DOHH2 (cell line): ENCODE measurements at regions not wholly inside any gene's neighbourhood (a gene's known extent, or its start where the extent isn't known, plus 50 kb on each side); places are given as distances from the start of the nearest gene placed in this dataset.

Source experiments
- H3F3A ChIP-seq: fragments of 200-600 bp; sonication (generic), shearing (Covaris generic); 2 replicates; pipeline ENCODE4 v1.6.0; 2016; ENCODE audit warnings: antibody characterized with exemption, mild to moderate bottlenecking; ENCODE audit not compliant: control insufficient read depth, insufficient read depth
- H3K27ac ChIP-seq: fragments of 200-600 bp; sonication (generic); 2 replicates; pipeline ENCODE4 v1.5.1; 2014; ENCODE audit warnings: low read depth, mild to moderate bottlenecking, low read length, moderate library complexity
- H3K27me3 ChIP-seq: fragments of 200-600 bp; sonication (generic); 2 replicates; pipeline ENCODE4 v1.6.1; 2014; ENCODE audit warnings: mild to moderate bottlenecking, low read length, mixed read lengths; ENCODE audit not compliant: control insufficient read depth
- H3K36me3 ChIP-seq: fragments of 200-600 bp; sonication (generic); 2 replicates; pipeline ENCODE4 v1.6.1; 2014; ENCODE audit warnings: mild to moderate bottlenecking, low read length, moderate library complexity, mixed read lengths; ENCODE audit not compliant: control insufficient read depth
- H3K4me1 ChIP-seq: fragments of 200-600 bp; sonication (generic); 2 replicates; pipeline ENCODE4 v1.6.1; 2014; ENCODE audit warnings: mild to moderate bottlenecking, low read length, mixed read lengths; ENCODE audit not compliant: control insufficient read depth
- H3K4me2 ChIP-seq: fragments of 200-600 bp; sonication (generic); 2 replicates; pipeline ENCODE4 v1.6.0; 2014; ENCODE audit warnings: mild to moderate bottlenecking, low read length, moderate library complexity
- H3K4me3 ChIP-seq: fragments of 200-600 bp; sonication (generic); 2 replicates; pipeline ENCODE4 v1.5.1; 2014; ENCODE audit warnings: mild to moderate bottlenecking, low read length, mixed read lengths
- H3K79me2 ChIP-seq: fragments of 200-600 bp; sonication (generic); 2 replicates; pipeline ENCODE4 v1.6.1; 2014; ENCODE audit warnings: mild to moderate bottlenecking, low read length, mixed read lengths; ENCODE audit not compliant: control insufficient read depth
- H3K9me2 ChIP-seq: fragments of 200-600 bp; sonication (generic); replicated peaks from 2 replicates; pipeline ENCODE4 v1.6.1; 2014; ENCODE audit warnings: mild to moderate bottlenecking, low read length, mixed read lengths; ENCODE audit not compliant: control insufficient read depth
- H3K9me3 ChIP-seq: fragments of 200-600 bp; sonication (generic); 2 replicates; pipeline ENCODE4 v1.6.1; 2014; ENCODE audit warnings: antibody characterized with exemption, low read length, mixed read lengths; ENCODE audit not compliant: control insufficient read depth, insufficient read depth
- H4K20me1 ChIP-seq: fragments of 200-600 bp; sonication (generic); 2 replicates; pipeline ENCODE4 v1.6.0; 2014; ENCODE audit warnings: low read depth, mild to moderate bottlenecking, antibody characterized with exemption, low read length, moderate library complexity; ENCODE audit not compliant: control insufficient read depth, insufficient read depth
- EZH2phosphoT487 ChIP-seq: fragments of 200-600 bp; sonication (generic); IDR thresholded peaks from 2 replicates; pipeline ENCODE4 v1.6.1; 2017; ENCODE audit warnings: borderline replicate concordance, mild to moderate bottlenecking, antibody characterized with exemption, low read length, moderate library complexity, mixed read lengths
- TF ChIP-seq, protein P1 (sequence below): fragments of 200-600 bp; sonication (generic); IDR thresholded peaks from one replicate; pipeline ENCODE4 v1.5.1; 2014; ENCODE audit warnings: antibody characterized with exemption, mild to moderate bottlenecking, low read depth, low read length; ENCODE audit not compliant: poor library complexity, severe bottlenecking

DNA sequence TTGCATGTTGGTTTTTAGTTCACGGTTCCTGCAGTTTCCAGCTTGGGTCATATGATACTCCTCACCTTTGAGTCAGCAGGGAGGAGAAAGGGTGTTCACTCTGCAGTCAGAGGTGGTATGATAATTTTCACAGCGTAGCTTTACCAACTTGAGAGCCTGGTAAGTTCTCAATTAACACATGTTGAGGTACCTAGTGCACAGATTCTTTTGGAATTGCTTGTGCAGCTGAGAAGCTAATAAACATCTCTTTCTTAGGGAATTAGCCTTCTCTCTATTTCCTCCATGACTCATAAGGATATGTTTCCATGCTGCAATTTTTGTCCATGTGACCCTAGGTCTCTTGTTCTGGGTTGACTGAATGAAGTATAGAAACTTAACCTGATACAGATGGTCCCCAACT, 166.6 kb downstream of the KIF20B start:
- Histone ChIP-seq H3K4me2 (no peak overlapping the region), H3K9me3 (no peaks in the 10 kb centered on the region), H3K4me3 (no peak overlapping the region), H3K27ac (no peak overlapping the region), H3K36me3 (no peaks in the 10 kb centered on the region), H3K27me3 (no peaks in the 10 kb centered on the region), H3F3A (no peaks in the 10 kb centered on the region), H4K20me1 (no peaks in the 10 kb centered on the region), H3K79me2 (no peaks in the 10 kb centered on the region), H3K4me1 (no peaks in the 10 kb centered on the region), H3K9me2 (no peaks in the 10 kb centered on the region)
- TF ChIP-seq EZH2phosphoT487: no peak
- TF ChIP-seq, protein P1, sequence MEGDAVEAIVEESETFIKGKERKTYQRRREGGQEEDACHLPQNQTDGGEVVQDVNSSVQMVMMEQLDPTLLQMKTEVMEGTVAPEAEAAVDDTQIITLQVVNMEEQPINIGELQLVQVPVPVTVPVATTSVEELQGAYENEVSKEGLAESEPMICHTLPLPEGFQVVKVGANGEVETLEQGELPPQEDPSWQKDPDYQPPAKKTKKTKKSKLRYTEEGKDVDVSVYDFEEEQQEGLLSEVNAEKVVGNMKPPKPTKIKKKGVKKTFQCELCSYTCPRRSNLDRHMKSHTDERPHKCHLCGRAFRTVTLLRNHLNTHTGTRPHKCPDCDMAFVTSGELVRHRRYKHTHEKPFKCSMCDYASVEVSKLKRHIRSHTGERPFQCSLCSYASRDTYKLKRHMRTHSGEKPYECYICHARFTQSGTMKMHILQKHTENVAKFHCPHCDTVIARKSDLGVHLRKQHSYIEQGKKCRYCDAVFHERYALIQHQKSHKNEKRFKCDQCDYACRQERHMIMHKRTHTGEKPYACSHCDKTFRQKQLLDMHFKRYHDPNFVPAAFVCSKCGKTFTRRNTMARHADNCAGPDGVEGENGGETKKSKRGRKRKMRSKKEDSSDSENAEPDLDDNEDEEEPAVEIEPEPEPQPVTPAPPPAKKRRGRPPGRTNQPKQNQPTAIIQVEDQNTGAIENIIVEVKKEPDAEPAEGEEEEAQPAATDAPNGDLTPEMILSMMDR: no peak

DNA sequence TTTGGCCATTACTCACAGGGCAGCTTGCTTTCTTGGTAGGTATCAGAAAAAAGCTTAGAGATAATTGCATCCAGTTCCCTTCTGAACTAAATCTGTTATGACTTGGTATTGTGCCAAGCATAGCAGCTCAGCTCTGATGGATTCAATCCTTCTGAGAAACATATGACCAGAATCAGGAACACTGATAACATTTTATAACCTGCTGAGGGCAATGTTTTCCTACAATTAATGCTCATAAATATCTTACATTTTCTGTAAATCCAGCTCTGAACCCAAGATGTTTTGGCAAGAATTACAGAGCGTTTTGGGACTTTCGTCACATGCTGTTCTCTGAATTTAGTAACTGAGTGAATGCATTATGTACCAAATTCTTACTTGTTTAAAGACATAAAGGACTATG, 167.8 kb downstream of the KIF20B start:
- H3K27me3 ChIP-seq: no peaks in the 10 kb centered on the region
- no peaks in the 10 kb centered on the region for H3K79me2 ChIP-seq
- H3K4me2 ChIP-seq: no peak overlapping the region
- TF ChIP-seq, protein P1: no peak
- TF ChIP-seq EZH2phosphoT487: no peak
- no peaks in the 10 kb centered on the region for H3K9me2 ChIP-seq
- no peaks in the 10 kb centered on the region for H3K9me3 ChIP-seq
- H3F3A ChIP-seq: no peaks in the 10 kb centered on the region
- H3K4me3 ChIP-seq: no peak overlapping the region
- H3K4me1 ChIP-seq: no peaks in the 10 kb centered on the region
- no peaks in the 10 kb centered on the region for H3K36me3 ChIP-seq
- no peaks in the 10 kb centered on the region for H4K20me1 ChIP-seq
- no peak overlapping the region for H3K27ac ChIP-seq

- Histone ChIP-seq H3K36me3 (no peaks in the 10 kb centered on the region), H3K79me2 (no peaks in the 10 kb centered on the region), H4K20me1 (no peaks in the 10 kb centered on the region), H3K4me2 (no peak overlapping the region), H3K27me3 (no peaks in the 10 kb centered on the region), H3K9me3 (no peaks in the 10 kb centered on the region), H3K4me3 (no peak overlapping the region), H3K27ac (no peak overlapping the region), H3K9me2 (no peaks in the 10 kb centered on the region), H3K4me1 (no peaks in the 10 kb centered on the region), H3F3A (no peaks in the 10 kb centered on the region)
- TF ChIP-seq, protein P1: no peak
- TF ChIP-seq EZH2phosphoT487: no peak
These were observed 168.3 kb downstream of the KIF20B start for GRCh38 chr10:89869592-89870156.
